Adrenal gland (tissue), 9 donors: ENCODE measurements at regions not wholly inside any gene's neighbourhood (a gene's known extent, or its start where the extent isn't known, plus 50 kb on each side); places are given as distances from the start of the nearest gene placed in this dataset.

ENCODE experiments used
- DNase-seq, 7 donors: peaks; one replicate each; pipeline ENCODE4 v3.0.0-alpha.2; 2019 to 2020
- H3K27ac ChIP-seq, 5 donors: fragments of 200-600 bp; sonication (generic) in 4 of 5; 1 replicate in 3 of 5; 2 replicates in 2 of 5; pipeline versions ENCODE4 v1.5.1 to v1.8.0; 2016 to 2020; ENCODE audit warnings: mild to moderate bottlenecking in 1 of 5
- H3K27me3 ChIP-seq: fragments of 200-600 bp; 2 replicates; pipeline ENCODE4 v1.8.0; 2021
- H3K36me3 ChIP-seq, 2 donors: fragments of 200-600 bp; replicated peaks in 1 of 2; 1 replicate in 1 of 2; 2 replicates in 1 of 2; pipeline versions ENCODE4 v1.5.1 to v1.8.0; 2018 to 2022
- H3K4me1 ChIP-seq, 2 donors: fragments of 200-600 bp; replicated peaks in 1 of 2; 1 replicate in 1 of 2; 2 replicates in 1 of 2; pipeline versions ENCODE4 v1.5.1 to v1.8.0; 2018 to 2021
- H3K4me3 ChIP-seq, 4 donors: fragments of 200-600 bp; sonication (generic) in 3 of 4; one replicate each; pipeline ENCODE4 v1.5.1; 2016 to 2018
- H3K9me3 ChIP-seq, 3 donors: fragments of 200-600 bp; sonication (generic) in 1 of 3; replicated peaks in 1 of 3; 1 replicate in 2 of 3; 2 replicates in 1 of 3; pipeline versions ENCODE4 v1.5.1 to v1.8.0; 2016 to 2021
- CTCF ChIP-seq, 6 experiments: fragments of 450-650 bp in 4 of 6; fragments of 200-600 bp in 2 of 6; sonication (generic) in 1 of 6; IDR thresholded peaks; 1 replicate in 5 of 6; 2 replicates in 1 of 6; pipeline versions ENCODE4 v1.5.1 to v1.8.0; 2016 to 2021; ENCODE audit warnings: antibody characterized with exemption in 6 of 6, mild to moderate bottlenecking in 2 of 6, moderate library complexity in 1 of 6
- POLR2A ChIP-seq, 2 donors: fragments of 450-650 bp; IDR thresholded peaks; one replicate each; pipeline ENCODE4 v1.6.1; 2017; ENCODE audit warnings: antibody characterized with exemption in 2 of 2, mild to moderate bottlenecking in 2 of 2, moderate library complexity in 1 of 2
- WGBS, 4 donors: extraction: QIAGEN DNeasy Blood & Tissue Kit in 2 of 4; methylation state at CpG; one replicate each; pipeline versions ENCODE4 v1.1.5 to v1.1.7; 2013 to 2017; 5-methylcytosine and 5-hydroxymethylcytosine counted together
- intact Hi-C, 2 donors: fragments of 100-400 bp; cut with DNase I; formaldehyde crosslinking; loops; one replicate each; pipeline versions ENCODE4 v1.14.1 to v1.15.0; 2022 to 2023
- donor health status: healthy with polysubstance abuse.
- donor health status: Bipolar disorder and iron deficiency.
- donor health status: DM: yes; HTN: yes; CAD: no.
- donor health status: DM: no; HTN: no; CAD: no.
- donor health status: DM: no; HTN: no; CAD: no.

GRCh38 chr14:44009642-44010041 is 497.4 kb downstream of the FSCB start:
- Histone ChIP-seq H3K9me3 (no peaks in the 10 kb centered on the region), H3K36me3 (no peaks in the 10 kb centered on the region), H3K27ac (no peak overlapping the region), H3K4me1 (no peaks in the 10 kb centered on the region), H3K4me3 (no peak overlapping the region), H3K27me3 (no peaks in the 10 kb centered on the region)
- TF ChIP-seq CTCF (IDR thresholded peaks at IDR 0.05) = no peak
- no peak for TF ChIP-seq POLR2A (IDR thresholded peaks at IDR 0.05)
- 0 to 69% (median 56%) methylated on average over 1 of the region's 1 CpG for WGBS, 4 donors
- intact Hi-C loops = no loop called here
- DNase-seq = no peak

GRCh38 chr14:43988989-43989388 is 518.1 kb downstream of the FSCB start:
- DNase-seq = no peak
- no peak overlapping the region for H3K4me3 ChIP-seq
- H3K4me1 ChIP-seq = no peaks in the 10 kb centered on the region
- no peaks in the 10 kb centered on the region for H3K36me3 ChIP-seq
- TF ChIP-seq CTCF (IDR thresholded peaks at IDR 0.05) (no peak), POLR2A (IDR thresholded peaks at IDR 0.05) (no peak)
- intact Hi-C loops = no loop called here
- no peaks in the 10 kb centered on the region for H3K27me3 ChIP-seq
- no peak overlapping the region for H3K27ac ChIP-seq
- H3K9me3 ChIP-seq = no peaks in the 10 kb centered on the region

- intact Hi-C loops = no loop called here
- Histone ChIP-seq H3K4me1 (no peaks in the 10 kb centered on the region), H3K36me3 (no peaks in the 10 kb centered on the region), H3K4me3 (no peak overlapping the region), H3K27ac (no peak overlapping the region), H3K9me3 (no peaks in the 10 kb centered on the region), H3K27me3 (no peaks in the 10 kb centered on the region)
- no peak for TF ChIP-seq POLR2A (IDR thresholded peaks at IDR 0.05)
- no peak for TF ChIP-seq CTCF (IDR thresholded peaks at IDR 0.05)
- DNase-seq = no peak
- WGBS, 4 donors = 61 to 83% (median 70%) methylated on average over 8 of the region's 8 CpGs
These were observed 523.4 kb downstream of the FSCB start for GRCh38 chr14:43983721-43984120.

- Histone ChIP-seq H3K27ac (no peak overlapping the region), H3K9me3 (no peaks in the 10 kb centered on the region), H3K4me1 (no peaks in the 10 kb centered on the region), H3K27me3 (no peaks in the 10 kb centered on the region), H3K36me3 (no peaks in the 10 kb centered on the region), H3K4me3 (no peak overlapping the region)
- intact Hi-C loops = no loop called here
- WGBS, 4 donors = 61 to 69% (median 64%) methylated on average over 3 of the region's 3 CpGs
- DNase-seq = no peak
- TF ChIP-seq POLR2A (IDR thresholded peaks at IDR 0.05) (no peak), CTCF (IDR thresholded peaks at IDR 0.05) (no peak)
These were observed 525.8 kb downstream of the FSCB start for GRCh38 chr14:43981135-43981768.
